AG09319 (cell line): ENCODE measurements at regions not wholly inside any gene's neighbourhood (a gene's known extent, or its start where the extent isn't known, plus 50 kb on each side); places are given as distances from the start of the nearest gene placed in this dataset.

ENCODE experiments used
- DNase-seq: peaks from one replicate; pipeline ENCODE4 v3.0.0-alpha.2; 2010; ENCODE audit warnings: low read depth; ENCODE audit errors: extremely low read depth
- TF ChIP-seq, protein P1 (sequence below): IDR thresholded peaks from 2 replicates; pipeline ENCODE4 v1.5.1; 2011; ENCODE audit warnings: low read depth, mild to moderate bottlenecking, inconsistent platforms, low read length, moderate library complexity

DNA sequence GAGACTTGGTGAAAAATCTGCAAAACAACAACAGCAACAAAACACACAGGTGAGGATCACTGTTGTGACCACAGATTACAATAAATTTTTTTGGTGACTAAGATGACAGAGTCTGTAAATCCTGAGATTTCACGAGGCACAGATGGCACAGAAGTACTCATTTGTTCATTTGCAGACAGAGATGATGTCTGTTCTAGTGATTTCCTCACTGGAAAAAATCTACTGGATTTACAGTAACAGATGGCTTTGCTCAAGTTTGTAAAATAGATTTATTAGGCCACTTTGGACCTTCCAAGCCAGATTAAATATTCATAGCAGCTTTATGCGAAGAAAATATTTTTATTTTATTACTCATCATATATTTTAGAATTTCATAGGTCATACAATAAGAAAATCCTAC lies 113.5 kb upstream of the IL6 start:
- DNase-seq: no peak
- TF ChIP-seq, protein P1, sequence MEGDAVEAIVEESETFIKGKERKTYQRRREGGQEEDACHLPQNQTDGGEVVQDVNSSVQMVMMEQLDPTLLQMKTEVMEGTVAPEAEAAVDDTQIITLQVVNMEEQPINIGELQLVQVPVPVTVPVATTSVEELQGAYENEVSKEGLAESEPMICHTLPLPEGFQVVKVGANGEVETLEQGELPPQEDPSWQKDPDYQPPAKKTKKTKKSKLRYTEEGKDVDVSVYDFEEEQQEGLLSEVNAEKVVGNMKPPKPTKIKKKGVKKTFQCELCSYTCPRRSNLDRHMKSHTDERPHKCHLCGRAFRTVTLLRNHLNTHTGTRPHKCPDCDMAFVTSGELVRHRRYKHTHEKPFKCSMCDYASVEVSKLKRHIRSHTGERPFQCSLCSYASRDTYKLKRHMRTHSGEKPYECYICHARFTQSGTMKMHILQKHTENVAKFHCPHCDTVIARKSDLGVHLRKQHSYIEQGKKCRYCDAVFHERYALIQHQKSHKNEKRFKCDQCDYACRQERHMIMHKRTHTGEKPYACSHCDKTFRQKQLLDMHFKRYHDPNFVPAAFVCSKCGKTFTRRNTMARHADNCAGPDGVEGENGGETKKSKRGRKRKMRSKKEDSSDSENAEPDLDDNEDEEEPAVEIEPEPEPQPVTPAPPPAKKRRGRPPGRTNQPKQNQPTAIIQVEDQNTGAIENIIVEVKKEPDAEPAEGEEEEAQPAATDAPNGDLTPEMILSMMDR: no peak

DNA sequence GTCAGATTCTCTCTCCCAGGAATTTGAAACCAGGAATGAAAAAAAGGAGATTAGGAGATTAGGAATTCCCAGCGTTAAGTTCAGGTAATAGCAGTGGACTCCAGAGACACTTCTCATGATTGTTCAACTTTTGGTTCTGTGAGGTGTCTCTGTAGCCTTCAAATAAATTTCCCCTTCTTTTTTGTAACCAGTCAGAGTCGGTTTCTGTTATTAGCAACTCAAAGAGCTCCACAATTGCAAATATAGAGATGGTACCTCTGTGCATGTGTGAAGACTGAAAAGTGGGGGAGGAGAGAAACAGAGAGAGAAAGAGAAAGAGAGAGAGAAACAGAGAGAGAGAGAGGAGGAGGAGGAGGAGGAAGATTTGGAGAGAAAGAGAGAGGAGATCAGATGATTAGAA lies 112.8 kb upstream of the STEAP1B start:
- TF ChIP-seq, protein P1: no peak
- DNase-seq: no peak

DNA sequence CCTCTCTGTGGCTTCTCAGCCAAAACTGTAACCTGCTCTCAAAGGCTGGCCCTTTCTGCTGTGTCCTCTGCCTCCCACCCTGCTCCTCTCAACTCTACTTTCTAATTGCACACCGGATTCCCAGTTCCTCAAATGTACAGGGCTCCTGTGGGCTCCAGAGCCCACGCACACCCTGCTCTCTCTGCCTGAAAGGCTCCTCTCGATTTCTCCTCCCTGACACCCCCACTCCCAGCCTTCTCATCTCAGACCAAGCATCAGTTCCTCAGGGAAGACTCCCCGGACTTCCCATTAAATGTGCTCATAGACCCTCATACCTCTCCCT lies 111.7 kb upstream of the STEAP1B start:
- TF ChIP-seq, protein P1: no peak
- no peak for DNase-seq

DNA sequence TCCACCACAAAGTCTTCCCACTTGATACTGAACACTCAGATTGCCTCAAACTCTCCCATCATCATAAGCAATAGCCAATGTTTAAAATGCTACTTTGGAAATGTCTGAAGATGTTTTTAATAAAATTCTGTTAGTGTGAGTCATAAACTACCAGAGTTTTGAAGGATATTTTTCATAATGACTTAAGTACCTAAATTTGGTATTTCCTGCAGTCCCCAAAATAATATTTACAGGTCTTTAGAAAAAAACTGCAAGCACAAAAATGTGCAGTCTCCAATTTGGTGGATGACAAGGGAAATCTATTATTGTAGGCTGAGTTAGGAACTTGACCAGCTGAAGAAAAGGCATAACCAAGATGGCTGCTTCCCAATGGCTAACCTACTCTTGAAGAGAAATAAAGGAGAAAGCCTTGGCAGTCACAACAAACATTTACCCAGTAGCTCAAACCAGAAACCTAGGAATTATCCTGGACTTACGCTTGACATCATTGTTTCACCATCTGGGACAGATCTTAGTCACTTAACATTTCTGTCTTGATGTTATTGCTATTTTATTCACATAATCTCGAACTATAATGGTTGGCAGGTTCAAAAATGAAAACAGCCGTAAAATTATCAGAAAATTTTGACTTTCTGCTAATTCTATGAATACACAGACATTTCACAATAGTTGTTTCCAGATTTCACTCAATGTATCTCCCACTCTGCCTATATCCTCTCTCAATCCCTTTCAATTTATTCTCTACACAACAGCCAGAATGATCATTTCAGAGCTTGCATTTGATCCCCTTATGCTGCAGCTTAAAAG lies 111.2 kb upstream of the STEAP1B start:
- TF ChIP-seq, protein P1: no peak
- DNase-seq: no peak

DNA sequence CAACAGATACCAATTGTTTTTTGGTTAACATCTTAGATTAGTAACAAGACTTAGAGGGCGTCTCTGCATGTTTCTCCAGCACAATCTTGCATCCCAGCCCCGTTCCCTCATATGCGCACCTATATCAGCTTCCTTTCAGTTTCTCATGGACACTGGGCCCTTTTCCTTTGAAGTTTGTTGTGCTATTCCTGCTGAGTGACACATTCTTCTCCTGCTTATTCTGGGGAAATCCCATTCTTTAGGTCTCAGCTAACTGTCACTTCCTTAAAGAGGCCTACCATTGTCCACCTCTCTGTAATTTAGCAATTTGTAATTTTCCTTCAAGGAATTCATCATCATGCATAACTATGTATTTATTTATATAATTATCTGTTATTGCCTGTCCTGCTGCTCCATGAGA lies 110.3 kb upstream of the STEAP1B start:
- no peak for DNase-seq
- TF ChIP-seq, protein P1: no peak

DNA sequence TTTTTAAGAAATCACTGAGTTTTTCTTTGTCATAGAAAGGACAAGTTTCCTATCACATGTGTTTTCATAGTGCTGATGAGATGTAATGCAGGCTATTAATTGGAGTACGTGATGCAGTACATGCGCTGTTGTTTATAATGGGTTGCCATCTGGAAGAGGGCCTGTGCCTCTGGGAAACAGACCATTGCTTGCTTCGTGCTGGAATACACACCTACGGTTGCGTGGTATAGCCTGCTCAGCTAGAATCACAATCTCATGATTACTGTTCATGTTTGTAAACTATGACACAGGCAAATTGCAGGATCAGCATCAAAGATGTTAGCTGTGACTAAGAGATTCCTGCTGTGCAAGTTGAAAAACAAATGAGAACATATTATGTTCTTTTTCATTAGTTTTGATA lies 107.2 kb upstream of the STEAP1B start:
- peak; percentile 70 for DNase-seq
- TF ChIP-seq, protein P1: no peak

DNA sequence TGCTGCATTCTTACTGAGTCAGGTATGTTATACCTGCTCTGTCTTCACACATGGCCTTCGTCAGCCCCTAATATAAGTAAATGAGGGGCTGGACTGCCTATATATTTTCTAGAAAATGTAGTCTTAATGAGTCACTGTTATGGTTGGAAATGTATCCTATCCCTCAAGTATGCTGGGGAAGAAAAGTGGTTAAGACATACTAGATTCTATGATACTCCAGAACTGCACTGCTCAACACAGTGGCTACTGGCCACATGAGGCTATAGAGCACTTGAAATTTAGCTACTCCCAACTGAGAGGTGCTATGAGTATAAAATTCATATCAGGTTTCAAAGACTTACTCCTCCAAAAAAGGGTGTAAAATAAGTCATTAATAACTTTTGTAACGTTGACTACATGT lies 104.3 kb upstream of the STEAP1B start:
- no peak for DNase-seq

More for the DNA sequence above, 104.3 kb upstream of the STEAP1B start:
- TF ChIP-seq, protein P1: no peak
